HG02571 (cell line): ENCODE measurements at regions not wholly inside any gene's neighbourhood (a gene's known extent, or its start where the extent isn't known, plus 50 kb on each side); places are given as distances from the start of the nearest gene placed in this dataset.

ENCODE experiments used
- ATAC-seq: cut with Tn5 transposase; IDR thresholded peaks from one replicate; pipeline ENCODE4 v1.9.1; 2021; ENCODE audit warnings: mild to moderate bottlenecking, moderate library complexity; ENCODE audit not compliant: unreplicated experiment

DNA sequence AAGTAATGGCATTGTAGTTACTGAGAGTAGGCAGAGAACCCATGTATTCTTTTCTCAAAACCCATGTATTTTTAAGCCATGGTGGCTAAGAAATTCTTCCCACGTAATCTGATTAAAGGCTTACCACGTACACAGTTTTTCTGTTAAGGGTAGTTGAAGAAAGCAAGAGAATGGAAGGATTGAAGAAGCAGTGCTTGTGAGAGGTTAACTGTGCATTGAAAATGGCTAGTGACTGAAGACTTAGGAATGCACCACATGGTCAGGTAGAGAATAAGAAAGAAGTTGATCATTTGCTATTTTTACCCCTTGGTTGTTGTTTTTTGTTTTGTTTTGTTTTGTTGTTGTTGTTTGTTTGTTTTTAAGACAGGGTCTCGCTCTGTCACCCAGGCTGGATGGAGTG, 178.9 kb upstream of the SNX7 start:
- no peak for ATAC-seq

- no peak for ATAC-seq
Measured at GRCh38 chr1:98480271-98480670, 181.2 kb upstream of the SNX7 start.

DNA sequence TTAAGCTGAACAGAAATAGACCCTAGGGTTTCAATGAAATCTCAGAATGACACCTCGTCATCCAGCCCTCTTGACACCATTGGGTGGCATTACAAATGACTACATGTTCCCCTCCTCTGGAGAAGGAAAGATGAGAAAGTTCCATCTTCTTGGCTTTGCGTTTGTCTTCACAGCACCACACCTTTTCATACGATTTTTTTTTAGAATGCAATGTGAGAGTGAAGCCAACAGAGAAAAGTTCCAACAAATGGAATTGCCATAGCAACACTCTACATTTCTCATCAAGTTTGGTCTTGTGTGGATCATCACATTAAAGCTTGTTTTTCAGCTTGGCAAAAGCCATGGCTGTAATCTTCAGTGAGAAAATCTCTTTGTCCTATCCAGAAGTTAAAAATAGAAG, 183.4 kb upstream of the SNX7 start:
- no peak for ATAC-seq

GRCh38 chr1:98472878-98473277, 188.6 kb upstream of the SNX7 start:
- ATAC-seq: no peak

DNA sequence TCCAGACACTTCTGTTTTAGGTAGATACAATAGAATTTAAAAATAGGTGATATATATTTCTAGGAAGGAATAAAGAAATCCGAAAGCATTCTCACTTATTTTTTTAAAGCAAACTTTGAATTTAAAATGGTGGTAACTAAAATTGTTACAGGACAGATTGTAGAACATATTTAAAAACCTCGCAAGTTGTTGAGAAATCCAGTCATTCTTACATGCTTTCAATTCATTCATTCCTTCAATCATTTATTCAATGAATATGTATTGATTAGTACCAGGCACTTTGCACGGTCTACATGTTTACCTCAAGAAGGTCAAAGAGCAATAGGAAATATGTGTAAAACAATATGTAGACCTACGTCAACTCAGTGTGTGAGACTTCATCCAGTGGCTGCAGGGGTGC, 189.9 kb upstream of the SNX7 start:
- ATAC-seq: no peak

GRCh38 chr1:98468111-98468717, 193.3 kb upstream of the SNX7 start:
- no peak for ATAC-seq

GRCh38 chr1:98467586-98467985, 193.9 kb upstream of the SNX7 start:
- ATAC-seq: no peak

GRCh38 chr1:98467122-98467521, 194.4 kb upstream of the SNX7 start:
- no peak for ATAC-seq

- no peak for ATAC-seq
Measured at GRCh38 chr1:98461873-98462385, 199.6 kb upstream of the SNX7 start.

- ATAC-seq: no peak
Measured at GRCh38 chr1:98460136-98460535, 201.4 kb upstream of the SNX7 start.

GRCh38 chr1:98459486-98459870, 202.0 kb upstream of the SNX7 start:
- no peak for ATAC-seq

GRCh38 chr1:98458511-98459485, 202.7 kb upstream of the SNX7 start:
- ATAC-seq: no peak

DNA sequence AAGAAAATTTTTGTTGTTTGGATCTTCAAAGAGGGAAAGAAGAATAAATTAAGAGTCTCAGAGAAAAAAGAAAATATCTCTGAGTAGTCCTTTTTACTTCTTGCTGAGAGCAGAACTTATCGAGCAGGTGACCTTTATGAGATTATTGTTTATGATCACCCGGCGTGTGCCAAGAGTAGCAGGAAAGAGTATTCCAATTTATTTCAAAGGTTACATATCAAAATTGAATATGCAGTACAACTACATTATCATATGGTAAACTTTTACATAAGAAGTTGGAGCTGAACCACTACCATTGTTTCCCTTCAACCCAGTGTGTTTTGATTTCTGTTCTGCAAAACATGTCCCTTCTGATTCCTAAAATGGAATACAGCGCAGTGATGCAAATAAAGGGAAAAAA, 204.3 kb upstream of the SNX7 start:
- ATAC-seq: no peak

DNA sequence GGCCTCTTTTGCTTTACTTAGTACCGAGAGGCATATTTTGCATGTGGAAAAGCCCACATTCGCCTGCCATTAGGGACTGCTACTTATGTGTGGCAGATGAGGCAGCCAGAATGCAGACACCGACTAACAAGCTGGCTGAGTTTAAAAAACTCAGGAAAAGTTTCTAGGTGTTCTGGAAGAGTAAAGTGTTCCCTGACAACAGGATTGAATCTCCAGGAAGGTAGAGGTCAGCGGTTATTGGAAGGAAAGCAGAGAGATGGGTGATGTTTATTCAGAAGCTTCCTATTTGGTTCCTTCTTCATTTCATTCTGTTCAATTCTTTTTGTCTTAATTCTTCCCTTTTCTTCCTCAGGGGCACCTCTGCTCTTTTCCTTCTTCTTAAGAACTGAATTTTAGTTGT, 206.9 kb upstream of the SNX7 start:
- no peak for ATAC-seq

DNA sequence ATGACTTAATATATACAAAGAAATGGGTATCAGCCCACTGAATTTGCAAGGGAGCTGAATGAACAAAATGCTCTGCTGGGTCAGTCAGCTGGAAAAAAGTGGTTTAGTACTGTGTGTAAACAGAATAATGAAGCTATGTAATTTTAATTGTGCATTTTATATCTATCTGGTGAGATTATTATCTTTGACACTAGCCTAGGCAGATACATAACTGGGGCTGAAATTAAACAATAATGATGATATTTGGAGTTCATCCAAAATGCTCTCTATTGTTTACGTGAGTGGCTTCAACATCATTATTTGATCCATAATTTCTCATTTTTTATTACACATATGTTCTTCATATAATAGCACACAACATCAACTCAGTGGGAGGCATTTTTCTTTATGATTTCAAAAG, 208.5 kb upstream of the SNX7 start:
- no peak for ATAC-seq

DNA sequence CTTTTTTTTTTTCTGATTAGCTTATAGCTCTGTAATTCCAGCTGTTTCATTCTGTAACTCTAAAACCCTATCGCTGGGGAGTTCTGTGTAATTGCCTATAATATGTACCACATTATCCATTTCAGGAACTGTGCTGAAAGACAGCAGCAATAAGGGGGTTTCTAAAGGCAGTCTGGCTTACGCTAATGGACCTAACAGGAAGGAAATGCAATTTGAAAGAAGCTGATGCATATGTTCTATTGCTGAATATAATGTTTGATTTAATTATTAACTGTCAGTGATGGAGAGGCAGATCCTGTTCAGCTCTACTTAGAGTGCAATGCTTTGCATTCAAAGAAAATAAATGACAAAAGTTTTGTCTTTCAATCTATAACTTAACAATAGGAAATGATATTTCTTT, 209.4 kb upstream of the SNX7 start:
- ATAC-seq: no peak

GRCh38 chr1:98441281-98441680, 220.2 kb upstream of the SNX7 start:
- no peak for ATAC-seq

- no peak for ATAC-seq
Measured at GRCh38 chr1:98439471-98439870, 222.1 kb upstream of the SNX7 start.

DNA sequence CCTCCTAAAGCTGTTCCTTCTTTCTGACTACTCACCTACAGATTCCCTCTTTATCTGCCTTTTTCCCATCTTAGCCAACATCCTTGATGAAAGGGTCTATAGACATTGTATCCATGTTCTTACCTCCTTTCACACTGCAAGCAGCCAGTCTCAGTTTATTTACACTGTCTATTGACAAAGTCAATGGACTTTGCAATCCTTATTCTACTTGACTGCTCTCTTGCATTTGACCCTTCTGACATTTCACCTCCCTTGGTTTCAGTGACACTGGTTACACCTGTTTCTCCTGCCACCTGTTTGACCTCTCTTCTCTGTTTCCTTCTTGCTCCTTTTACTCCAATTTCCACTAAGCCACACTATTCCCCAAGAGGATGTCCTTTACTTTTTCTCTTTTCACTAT, 224.0 kb upstream of the SNX7 start:
- ATAC-seq: no peak

- no peak for ATAC-seq
Measured at GRCh38 chr1:98437011-98437410, 224.5 kb upstream of the SNX7 start.

- no peak for ATAC-seq
Measured at GRCh38 chr1:98429965-98430443, 231.5 kb upstream of the SNX7 start.

GRCh38 chr1:98428864-98429263, 232.7 kb upstream of the SNX7 start:
- no peak for ATAC-seq
